Keratinocyte (primary cell): ENCODE measurements at regions not wholly inside any gene's neighbourhood (a gene's known extent, or its start where the extent isn't known, plus 50 kb on each side); places are given as distances from the start of the nearest gene placed in this dataset.

Experiments used
- CTCF ChIP-seq, 3 experiments: IDR thresholded peaks in 1 of 3; conservative IDR thresholded peaks in 1 of 3; optimal IDR thresholded peaks in 1 of 3; 2 replicates in 2 of 3; 3 replicates in 1 of 3; pipeline versions ENCODE3 to v1.5.1; 2011; ENCODE audit warnings: low read length in 3 of 3, mild to moderate bottlenecking in 3 of 3, moderate library complexity in 2 of 3, control low read depth in 1 of 3, inconsistent platforms in 1 of 3; ENCODE audit not compliant: insufficient read depth in 2 of 3; ENCODE audit errors: extremely low read depth in 1 of 3
- EZH2 ChIP-seq: IDR thresholded peaks from one replicate; pipeline ENCODE4 v1.6.1; 2012; ENCODE audit warnings: inconsistent platforms, mild to moderate bottlenecking, low read length, moderate library complexity

- TF ChIP-seq CTCF (optimal IDR thresholded peaks at IDR 0.05 in 1 of 3, IDR thresholded peaks at IDR 0.05 in 1 of 3, conservative IDR thresholded peaks at IDR 0.05 in 1 of 3; ENCODE audit: extremely low read depth in 1 of 3, insufficient read depth in 2 of 3, low read length in 3 of 3) (no peak), EZH2 (no peak)
Measured at GRCh38 chr6:169942173-169942572, 190.8 kb downstream of the ERMARD start.
